Body of pancreas (tissue), 4 donors: ENCODE measurements at regions not wholly inside any gene's neighbourhood (a gene's known extent, or its start where the extent isn't known, plus 50 kb on each side); places are given as distances from the start of the nearest gene placed in this dataset.
A peak's percentile ranks its signal among the peaks of the same experiment; 100 is the strongest.

Experiments used
- ATAC-seq: fragments of 150-250 bp; one replicate; pipeline ENCODE4 v1.9.1; 2016
- DNase-seq, 4 donors: peaks; one replicate each; pipeline ENCODE4 v3.0.0-alpha.2; 2019
- H3K27ac ChIP-seq, 4 donors: fragments of 200-600 bp; sonication (generic); 1 replicate in 3 of 4; 2 replicates in 1 of 4; pipeline versions ENCODE4 v1.5.1 to v1.6.1; 2016 to 2019; ENCODE audit warnings: mild to moderate bottlenecking in 1 of 4, mixed read lengths in 1 of 4, moderate library complexity in 1 of 4
- H3K27me3 ChIP-seq, 2 donors: fragments of 200-600 bp; sonication (generic); one replicate each; pipeline ENCODE4 v1.6.0; 2016; ENCODE audit warnings: mild to moderate bottlenecking in 1 of 2
- H3K36me3 ChIP-seq, 2 donors: fragments of 200-600 bp; sonication (generic); replicated peaks in 1 of 2; 2 replicates each; pipeline ENCODE4 v1.5.1; 2016; ENCODE audit warnings: low read depth in 2 of 2; ENCODE audit not compliant: insufficient read depth in 1 of 2
- H3K4me1 ChIP-seq: fragments of 200-600 bp; sonication (generic); one replicate; pipeline ENCODE4 v1.6.0; 2016
- H3K4me3 ChIP-seq, 2 donors: fragments of 200-600 bp; sonication (generic); 1 replicate in 1 of 2; 2 replicates in 1 of 2; pipeline ENCODE4 v1.5.1; 2016 to 2019
- H3K9me3 ChIP-seq, 3 donors: fragments of 200-600 bp; sonication (generic); 1 replicate in 2 of 3; 2 replicates in 1 of 3; pipeline ENCODE4 v1.5.1; 2016
- CTCF ChIP-seq, 7 experiments: fragments of 450-650 bp in 4 of 7; fragments of 200-600 bp in 3 of 7; sonication (generic) in 3 of 7; IDR thresholded peaks; one replicate each; pipeline ENCODE4 v1.5.1; 2016 to 2019; ENCODE audit warnings: antibody characterized with exemption in 7 of 7
- POLR2A ChIP-seq, 3 donors: fragments of 450-650 bp; IDR thresholded peaks; one replicate each; pipeline ENCODE4 v1.6.1; 2016; ENCODE audit warnings: antibody characterized with exemption in 3 of 3, mild to moderate bottlenecking in 2 of 3
- WGBS, 2 donors: methylation state at CpG; one replicate each; pipeline ENCODE4 v1.1.5; 2017; 5-methylcytosine and 5-hydroxymethylcytosine counted together
- intact Hi-C: fragments of 100-400 bp; cut with DNase I; formaldehyde crosslinking; loops from one replicate; pipeline ENCODE4 v1.15.1; 2023

- Histone ChIP-seq H3K27me3 (no peaks in the 10 kb centered on the region), H3K27ac (no peak overlapping the region), H3K36me3 (no peaks in the 10 kb centered on the region), H3K4me3 (no peak overlapping the region), H3K4me1 (peaks cover 5% of the 10 kb centered on the region), H3K9me3 (no peaks in the 10 kb centered on the region)
- ATAC-seq (no peak), DNase-seq (no peak)
- no peak for TF ChIP-seq CTCF (IDR thresholded peaks at IDR 0.05)
- TF ChIP-seq POLR2A (IDR thresholded peaks at IDR 0.05) = no peak
- WGBS, 2 donors = 49 to 55% methylated on average over 3 of the region's 3 CpGs
- intact Hi-C loops = no loop called here
Observed at GRCh38 chr20:54292185-54292584, 84.3 kb downstream of the PFDN4 start.

- H3K4me3 ChIP-seq = no peak overlapping the region
- no peak for TF ChIP-seq CTCF (IDR thresholded peaks at IDR 0.05)
- TF ChIP-seq POLR2A (IDR thresholded peaks at IDR 0.05) = no peak
- peaks cover 5% of the 10 kb centered on the region for H3K4me1 ChIP-seq
- ATAC-seq (peak; percentile 77), DNase-seq (peak in 3 of 4 donors; percentile 33 to 51 (median 41))
- H3K27ac ChIP-seq = peak overlapping the region in 3 of 4 donors; percentile 24 to 51 (median 42)
- intact Hi-C loops = no loop called here
- H3K36me3 ChIP-seq = no peaks in the 10 kb centered on the region
- WGBS, 2 donors = 26 to 32% methylated on average over 2 of the region's 2 CpGs
- no peaks in the 10 kb centered on the region for H3K9me3 ChIP-seq
- H3K27me3 ChIP-seq = no peaks in the 10 kb centered on the region
Observed at GRCh38 chr20:54293526-54293925, 85.6 kb downstream of the PFDN4 start.

- 37 to 41% methylated on average over 2 of the region's 2 CpGs for WGBS, 2 donors
- TF ChIP-seq POLR2A (IDR thresholded peaks at IDR 0.05) (no peak), CTCF (IDR thresholded peaks at IDR 0.05) (no peak)
- Histone ChIP-seq H3K36me3 (no peaks in the 10 kb centered on the region), H3K4me1 (peaks cover 5% of the 10 kb centered on the region), H3K27me3 (no peaks in the 10 kb centered on the region), H3K27ac (peak overlapping the region in 2 of 4 donors; percentile 7 to 51), H3K4me3 (no peak overlapping the region), H3K9me3 (no peaks in the 10 kb centered on the region)
- no peak for DNase-seq
- intact Hi-C loops = no loop called here
- ATAC-seq = no peak
Observed at GRCh38 chr20:54294094-54294493, 86.2 kb downstream of the PFDN4 start.

GRCh38 chr20:54295686-54296085, 87.8 kb downstream of the PFDN4 start:
- H3K4me3 ChIP-seq = no peak overlapping the region
- no peaks in the 10 kb centered on the region for H3K36me3 ChIP-seq
- ATAC-seq = no peak
- no peak for DNase-seq
- no peak overlapping the region for H3K27ac ChIP-seq
- H3K9me3 ChIP-seq = no peaks in the 10 kb centered on the region
- H3K4me1 ChIP-seq = peaks cover 5% of the 10 kb centered on the region
- intact Hi-C loops = no loop called here
- no peaks in the 10 kb centered on the region for H3K27me3 ChIP-seq
- no peak for TF ChIP-seq POLR2A (IDR thresholded peaks at IDR 0.05)
- no peak for TF ChIP-seq CTCF (IDR thresholded peaks at IDR 0.05)
- 86 to 96% methylated on average over 1 of the region's 1 CpG for WGBS, 2 donors

- no peak overlapping the region for H3K27ac ChIP-seq
- WGBS, 2 donors = 73 to 88% methylated on average over 7 of the region's 7 CpGs
- H3K9me3 ChIP-seq = no peaks in the 10 kb centered on the region
- no peaks in the 10 kb centered on the region for H3K27me3 ChIP-seq
- DNase-seq (no peak), ATAC-seq (no peak)
- no peak overlapping the region for H3K4me3 ChIP-seq
- H3K36me3 ChIP-seq = no peaks in the 10 kb centered on the region
- no peak for TF ChIP-seq POLR2A (IDR thresholded peaks at IDR 0.05)
- TF ChIP-seq CTCF (IDR thresholded peaks at IDR 0.05) = no peak
- intact Hi-C loops = no loop called here
- H3K4me1 ChIP-seq = no peaks in the 10 kb centered on the region
Observed at GRCh38 chr20:54305421-54305820, 97.5 kb downstream of the PFDN4 start.
